Thyroid gland (tissue), 4 donors: ENCODE measurements at regions not wholly inside any gene's neighbourhood (a gene's known extent, or its start where the extent isn't known, plus 50 kb on each side); places are given as distances from the start of the nearest gene placed in this dataset.

Experiments
- POLR2A ChIP-seq, 2 donors: fragments of 450-650 bp; IDR thresholded peaks; one replicate each; pipeline ENCODE4 v1.6.1; 2017; ENCODE audit warnings: antibody characterized with exemption in 2 of 2, mild to moderate bottlenecking in 2 of 2, moderate library complexity in 1 of 2
- TF ChIP-seq, protein P1 (sequence below), 6 experiments: fragments of 200-600 bp in 3 of 6; fragments of 450-650 bp in 3 of 6; sonication (generic) in 3 of 6; IDR thresholded peaks; one replicate each; pipeline ENCODE4 v1.5.1; 2016 to 2019; ENCODE audit warnings: antibody characterized with exemption in 6 of 6, mild to moderate bottlenecking in 2 of 6, inconsistent platforms in 1 of 6, moderate library complexity in 1 of 6

GRCh38 chr5:44178414-44178813 is 210.8 kb downstream of the FGF10 start:
- TF ChIP-seq POLR2A (IDR thresholded peaks at IDR 0.05): no peak
- TF ChIP-seq, protein P1, sequence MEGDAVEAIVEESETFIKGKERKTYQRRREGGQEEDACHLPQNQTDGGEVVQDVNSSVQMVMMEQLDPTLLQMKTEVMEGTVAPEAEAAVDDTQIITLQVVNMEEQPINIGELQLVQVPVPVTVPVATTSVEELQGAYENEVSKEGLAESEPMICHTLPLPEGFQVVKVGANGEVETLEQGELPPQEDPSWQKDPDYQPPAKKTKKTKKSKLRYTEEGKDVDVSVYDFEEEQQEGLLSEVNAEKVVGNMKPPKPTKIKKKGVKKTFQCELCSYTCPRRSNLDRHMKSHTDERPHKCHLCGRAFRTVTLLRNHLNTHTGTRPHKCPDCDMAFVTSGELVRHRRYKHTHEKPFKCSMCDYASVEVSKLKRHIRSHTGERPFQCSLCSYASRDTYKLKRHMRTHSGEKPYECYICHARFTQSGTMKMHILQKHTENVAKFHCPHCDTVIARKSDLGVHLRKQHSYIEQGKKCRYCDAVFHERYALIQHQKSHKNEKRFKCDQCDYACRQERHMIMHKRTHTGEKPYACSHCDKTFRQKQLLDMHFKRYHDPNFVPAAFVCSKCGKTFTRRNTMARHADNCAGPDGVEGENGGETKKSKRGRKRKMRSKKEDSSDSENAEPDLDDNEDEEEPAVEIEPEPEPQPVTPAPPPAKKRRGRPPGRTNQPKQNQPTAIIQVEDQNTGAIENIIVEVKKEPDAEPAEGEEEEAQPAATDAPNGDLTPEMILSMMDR (IDR thresholded peaks at IDR 0.05): no peak
